Naive thymus-derived CD8-positive, alpha-beta T cell (primary cell): ENCODE measurements at regions not wholly inside any gene's neighbourhood (a gene's known extent, or its start where the extent isn't known, plus 50 kb on each side); places are given as distances from the start of the nearest gene placed in this dataset.
"Not testable (repeated sequence)": the region's sequence is repeated elsewhere in the genome, so short reads cannot be mapped to it uniquely, and the experiment has no call there.

Source experiments
- ATAC-seq, 2 donors: fragments of 150-1000 bp; cut with Tn5 transposase in 1 of 2; sonication (Bioruptor Pico), chemical (Tn5 transposase) in 1 of 2; 1 replicate in 1 of 2; 2 replicates in 1 of 2; pipeline ENCODE4 v1.10.0; 2021; ENCODE audit warnings: mild to moderate bottlenecking in 2 of 2, moderate library complexity in 2 of 2
- POLR2A ChIA-PET: fragments of 350-600 bp; sonication (Branson Sonifier 250); formaldehyde crosslinking; loops from one replicate; lab custom pipeline; 2021; ENCODE audit warnings: antibody characterized with exemption; lab: Charles Lee
- DNase-seq, 10 donors: peaks; one replicate each; pipeline versions ENCODE4 v3.0.0 to v3.0.0-alpha.2; 2020 to 2022
- H3K27ac Mint-ChIP-seq, 10 donors: one replicate each; pipeline ENCODE4 v1.8.0; 2020 to 2022; ENCODE audit warnings: mild to moderate bottlenecking in 10 of 10, mixed read lengths in 10 of 10, moderate library complexity in 4 of 10, inconsistent platforms in 1 of 10
- H3K27me3 Mint-ChIP-seq, 5 donors: one replicate each; pipeline ENCODE4 v1.8.0; 2021 to 2022; ENCODE audit warnings: mixed read lengths in 5 of 5
- H3K36me3 Mint-ChIP-seq, 3 donors: one replicate each; pipeline ENCODE4 v1.8.0; 2020 to 2022; ENCODE audit warnings: mixed read lengths in 3 of 3, mild to moderate bottlenecking in 2 of 3, inconsistent platforms in 1 of 3
- H3K4me1 Mint-ChIP-seq, 4 donors: one replicate each; pipeline ENCODE4 v1.8.0; 2021 to 2022; ENCODE audit warnings: mixed read lengths in 4 of 4
- H3K4me3 Mint-ChIP-seq, 10 donors: one replicate each; pipeline ENCODE4 v1.8.0; 2020 to 2022; ENCODE audit warnings: mild to moderate bottlenecking in 10 of 10, mixed read lengths in 10 of 10, moderate library complexity in 6 of 10, inconsistent platforms in 1 of 10
- H3K9me3 Mint-ChIP-seq, 9 donors: one replicate each; pipeline ENCODE4 v1.8.0; 2020 to 2022; ENCODE audit warnings: mixed read lengths in 9 of 9, mild to moderate bottlenecking in 3 of 9, inconsistent platforms in 1 of 9, moderate library complexity in 1 of 9

GRCh38 chr6:141048451-141048850, 1084.3 kb upstream of the GJE1 start:
- POLR2A ChIA-PET = no interaction called here
- no peak overlapping the region for H3K27ac Mint-ChIP-seq
- no peak for DNase-seq
- ATAC-seq = no peak
- no peaks in the 10 kb centered on the region for H3K36me3 Mint-ChIP-seq
- H3K9me3 Mint-ChIP-seq = peaks cover 0 to 10% (median 0%) of the 10 kb centered on the region in 9 donors
- H3K4me3 Mint-ChIP-seq = no peak overlapping the region
- H3K27me3 Mint-ChIP-seq = peaks cover 0 to 6% (median 2%) of the 10 kb centered on the region in 5 donors
- no peaks in the 10 kb centered on the region for H3K4me1 Mint-ChIP-seq

- H3K27me3 Mint-ChIP-seq, DNase-seq, POLR2A ChIA-PET, H3K27ac Mint-ChIP-seq, ATAC-seq, H3K4me3 Mint-ChIP-seq, H3K4me1 Mint-ChIP-seq, H3K9me3 Mint-ChIP-seq, H3K36me3 Mint-ChIP-seq: not testable (repeated sequence)
Observed at GRCh38 chr6:141046496-141046895, 1086.2 kb upstream of the GJE1 start.

GRCh38 chr6:141041596-141042087, 1091.1 kb upstream of the GJE1 start:
- DNase-seq (no peak), ATAC-seq (no peak)
- Mint-ChIP-seq H3K4me3 (no peak overlapping the region), H3K27ac (no peak overlapping the region), H3K36me3 (no peaks in the 10 kb centered on the region), H3K27me3 (peaks cover 0 to 5% (median 0%) of the 10 kb centered on the region in 5 donors), H3K9me3 (peaks cover 0 to 6% (median 0%) of the 10 kb centered on the region in 9 donors), H3K4me1 (no peaks in the 10 kb centered on the region)
- POLR2A ChIA-PET = no interaction called here

GRCh38 chr6:141035312-141036200, 1097.2 kb upstream of the GJE1 start:
- Mint-ChIP-seq H3K36me3 (no peaks in the 10 kb centered on the region), H3K9me3 (no peaks in the 10 kb centered on the region), H3K4me3 (no peak overlapping the region), H3K27me3 (no peaks in the 10 kb centered on the region), H3K27ac (no peak overlapping the region), H3K4me1 (no peaks in the 10 kb centered on the region)
- POLR2A ChIA-PET = no interaction called here
- no peak for ATAC-seq
- DNase-seq = no peak

GRCh38 chr6:141033101-141033500, 1099.6 kb upstream of the GJE1 start:
- Mint-ChIP-seq H3K9me3 (no peaks in the 10 kb centered on the region), H3K4me3 (no peak overlapping the region), H3K27ac (no peak overlapping the region), H3K36me3 (no peaks in the 10 kb centered on the region), H3K27me3 (no peaks in the 10 kb centered on the region), H3K4me1 (no peaks in the 10 kb centered on the region)
- DNase-seq (no peak), ATAC-seq (no peak)
- POLR2A ChIA-PET = no interaction called here

GRCh38 chr6:141029908-141030307, 1102.8 kb upstream of the GJE1 start:
- no peak for DNase-seq
- Mint-ChIP-seq H3K9me3 (peaks cover 0 to 2% (median 0%) of the 10 kb centered on the region in 9 donors), H3K27me3 (no peaks in the 10 kb centered on the region), H3K4me1 (no peaks in the 10 kb centered on the region), H3K27ac (no peak overlapping the region), H3K4me3 (no peak overlapping the region), H3K36me3 (no peaks in the 10 kb centered on the region)
- no peak for ATAC-seq
- POLR2A ChIA-PET = no interaction called here

GRCh38 chr6:141028791-141029280, 1103.9 kb upstream of the GJE1 start:
- H3K27me3 Mint-ChIP-seq = no peaks in the 10 kb centered on the region

GRCh38 chr6:141026504-141026903, 1106.2 kb upstream of the GJE1 start:
- Mint-ChIP-seq H3K4me3 (no peak overlapping the region), H3K9me3 (peaks cover 0 to 10% (median 3%) of the 10 kb centered on the region in 9 donors), H3K36me3 (no peaks in the 10 kb centered on the region), H3K27ac (no peak overlapping the region), H3K27me3 (no peaks in the 10 kb centered on the region), H3K4me1 (no peaks in the 10 kb centered on the region)
- DNase-seq = no peak
- POLR2A ChIA-PET = no interaction called here
- ATAC-seq = no peak

More at GRCh38 chr6:141028791-141029280, 1103.9 kb upstream of the GJE1 start:
- Mint-ChIP-seq H3K9me3 (peaks cover 0 to 10% (median 0%) of the 10 kb centered on the region in 9 donors), H3K36me3 (no peaks in the 10 kb centered on the region), H3K4me3 (no peak overlapping the region), H3K27ac (no peak overlapping the region), H3K4me1 (no peaks in the 10 kb centered on the region)
- POLR2A ChIA-PET = no interaction called here
- ATAC-seq (no peak), DNase-seq (no peak)

GRCh38 chr6:141024526-141024925, 1108.2 kb upstream of the GJE1 start:
- Mint-ChIP-seq H3K27me3 (no peaks in the 10 kb centered on the region), H3K4me1 (no peaks in the 10 kb centered on the region), H3K9me3 (peaks cover 0 to 10% (median 3%) of the 10 kb centered on the region in 9 donors), H3K27ac (no peak overlapping the region), H3K4me3 (no peak overlapping the region), H3K36me3 (no peaks in the 10 kb centered on the region)
- no peak for DNase-seq
- no peak for ATAC-seq
- POLR2A ChIA-PET = no interaction called here

- Mint-ChIP-seq H3K27ac (no peak overlapping the region), H3K36me3 (no peaks in the 10 kb centered on the region), H3K27me3 (no peaks in the 10 kb centered on the region), H3K4me1 (no peaks in the 10 kb centered on the region), H3K9me3 (peaks cover 0 to 8% (median 0%) of the 10 kb centered on the region in 9 donors), H3K4me3 (no peak overlapping the region)
- ATAC-seq = no peak
- DNase-seq = no peak
- POLR2A ChIA-PET = no interaction called here
Observed at GRCh38 chr6:141017941-141018340, 1114.8 kb upstream of the GJE1 start.

GRCh38 chr6:141000917-141001316, 1131.8 kb upstream of the GJE1 start:
- H3K9me3 Mint-ChIP-seq = no peaks in the 10 kb centered on the region
- H3K27ac Mint-ChIP-seq = no peak overlapping the region
- POLR2A ChIA-PET = no interaction called here
- H3K36me3 Mint-ChIP-seq = no peaks in the 10 kb centered on the region
- no peak overlapping the region for H3K4me3 Mint-ChIP-seq
- no peak for DNase-seq
- H3K27me3 Mint-ChIP-seq = peaks cover 0 to 5% (median 0%) of the 10 kb centered on the region in 5 donors
- no peaks in the 10 kb centered on the region for H3K4me1 Mint-ChIP-seq
- ATAC-seq = no peak

GRCh38 chr6:140993515-140993914, 1139.2 kb upstream of the GJE1 start:
- H3K4me3 Mint-ChIP-seq = no peak overlapping the region
- POLR2A ChIA-PET = no interaction called here
- H3K27ac Mint-ChIP-seq = no peak overlapping the region
- ATAC-seq (no peak), DNase-seq (no peak)
- no peaks in the 10 kb centered on the region for H3K4me1 Mint-ChIP-seq
- H3K9me3 Mint-ChIP-seq = peaks cover 0 to 19% (median 8%) of the 10 kb centered on the region in 9 donors
- no peaks in the 10 kb centered on the region for H3K36me3 Mint-ChIP-seq
- no peaks in the 10 kb centered on the region for H3K27me3 Mint-ChIP-seq

- Mint-ChIP-seq H3K4me1 (no peaks in the 10 kb centered on the region), H3K27ac (no peak overlapping the region), H3K36me3 (no peaks in the 10 kb centered on the region), H3K27me3 (no peaks in the 10 kb centered on the region), H3K9me3 (peaks cover 0 to 19% (median 8%) of the 10 kb centered on the region in 9 donors), H3K4me3 (no peak overlapping the region)
- POLR2A ChIA-PET = no interaction called here
- ATAC-seq (no peak), DNase-seq (no peak)
Observed at GRCh38 chr6:140992678-140993077, 1140.0 kb upstream of the GJE1 start.
